ENCODE measurements at regions not wholly inside any gene's neighbourhood (a gene's known extent, or its start where the extent isn't known, plus 50 kb on each side); places are given as distances from the start of the nearest gene placed in this dataset.

GRCh38 chr2:49288902-49289700, 134.8 kb upstream of the FSHR start:
- TF ChIP-seq EZH2 (IDR thresholded peaks at IDR 0.05) (no peak), POLR2AphosphoS5 (IDR thresholded peaks at IDR 0.05; ENCODE audit: borderline replicate concordance, low read depth, low read length) (no peak)

Data from SK-N-MC (cell line).